ENCODE measurements at regions not wholly inside any gene's neighbourhood (a gene's known extent, or its start where the extent isn't known, plus 50 kb on each side); places are given as distances from the start of the nearest gene placed in this dataset.

DNA sequence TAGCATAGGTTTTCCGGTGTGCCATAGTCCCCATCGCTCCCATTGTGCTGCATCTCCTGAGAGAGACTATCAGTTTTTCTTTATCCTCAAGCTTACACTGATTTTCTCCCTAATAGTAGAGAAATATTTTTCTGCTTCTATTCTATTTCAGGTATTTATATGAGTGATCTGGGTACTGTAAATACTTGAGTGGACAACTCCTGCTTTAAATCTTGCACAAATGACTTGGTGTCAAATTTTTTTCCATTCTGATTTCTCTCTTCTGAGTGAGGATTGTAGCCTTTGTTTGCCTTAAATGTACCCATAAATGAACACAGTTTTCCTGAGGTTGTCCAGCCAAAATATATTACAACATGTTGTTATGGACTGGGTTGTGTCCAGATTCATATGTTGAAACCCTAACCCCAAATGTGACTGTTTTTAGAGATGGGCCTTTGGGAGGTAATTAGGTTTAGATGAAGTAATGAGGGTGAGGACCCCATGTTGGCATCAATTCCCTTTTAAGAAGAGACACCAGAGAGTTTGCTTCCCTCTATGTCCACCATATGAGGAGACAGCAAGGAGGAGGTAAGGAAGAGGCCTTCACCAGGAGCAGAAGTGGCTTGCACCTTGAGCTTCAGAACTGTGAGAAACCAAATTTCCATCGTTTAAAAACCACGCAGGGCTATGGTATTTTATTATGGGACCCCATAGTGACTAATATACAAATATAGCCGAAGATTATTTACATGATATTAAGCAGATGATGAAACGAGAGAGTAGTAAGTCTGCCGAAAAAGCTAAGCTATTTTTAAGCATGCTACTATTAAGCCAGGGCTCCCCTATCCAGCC lies 336.4 kb upstream of the MPDZ start:
- in situ Hi-C loops (cut with HindIII; ENCODE audit: extremely low pct_ligation_motif_present, low pct_unique_long_range_greater_than_20kb), result loop anchor here (25.0 kb wide), 1 partner anchor 746 kb away; no protein-coding TSS in a partner anchor
- ATAC-seq (no peak), FAIRE-seq (no peak), DNase-seq (ENCODE audit: low spot score) (no peak)
- H3K9ac ChIP-seq (ENCODE audit: insufficient read depth, low read depth, low read length), result no peak overlapping the region
- H3K4me1 ChIP-seq (ENCODE audit: insufficient read depth, low read length), result no peaks in the 10 kb centered on the region
- H3K4me2 ChIP-seq (ENCODE audit: low read depth, low read length), result no peak overlapping the region
- H2AFZ ChIP-seq (ENCODE audit: low read length), result no peak overlapping the region
- no peaks in the 10 kb centered on the region for H4K20me1 ChIP-seq (ENCODE audit: insufficient read depth, low read length)
- H3K79me2 ChIP-seq (ENCODE audit: insufficient read depth, low read length), result no peaks in the 10 kb centered on the region
- intact Hi-C loops (cut with micrococcal nuclease; ENCODE audit: unreplicated experiment), result no loop called here
- no peaks in the 10 kb centered on the region for H3K36me3 ChIP-seq (replicated peaks in 1 of 2; ENCODE audit: control insufficient read depth in 1 of 2, insufficient read depth in 2 of 2, low read length in 2 of 2)
- no peak overlapping the region for H3K4me3 ChIP-seq (replicated peaks in 1 of 3; ENCODE audit: insufficient read depth in 1 of 3, low read depth in 2 of 3, low read length in 3 of 3)
- TF ChIP-seq MLLT10 (CRISPR knock-in tag; IDR thresholded peaks at IDR 0.05) (no peak), ZNF7 (CRISPR knock-in tag; IDR thresholded peaks at IDR 0.05) (no peak), SIX4 (CRISPR knock-in tag; IDR thresholded peaks at IDR 0.05) (no peak), ZBTB42 (CRISPR knock-in tag; IDR thresholded peaks at IDR 0.05) (no peak), ZNF569 (CRISPR knock-in tag; IDR thresholded peaks at IDR 0.05; ENCODE audit: borderline replicate concordance) (no peak), AKAP8 (CRISPR knock-in tag; IDR thresholded peaks at IDR 0.05) (no peak), STAT5B (CRISPR knock-in tag; IDR thresholded peaks at IDR 0.05) (no peak), IRF2 (CRISPR knock-in tag; IDR thresholded peaks at IDR 0.05) (no peak), YY1 (IDR thresholded peaks at IDR 0.05; ENCODE audit: insufficient read depth, insufficient replicate concordance, low read depth, low read length) (no peak), RFX5 (IDR thresholded peaks at IDR 0.05; ENCODE audit: low read depth, low read length) (no peak), ZNF616 (CRISPR knock-in tag; IDR thresholded peaks at IDR 0.05; ENCODE audit: low read depth) (no peak)
- TF ChIP-seq, protein P1, sequence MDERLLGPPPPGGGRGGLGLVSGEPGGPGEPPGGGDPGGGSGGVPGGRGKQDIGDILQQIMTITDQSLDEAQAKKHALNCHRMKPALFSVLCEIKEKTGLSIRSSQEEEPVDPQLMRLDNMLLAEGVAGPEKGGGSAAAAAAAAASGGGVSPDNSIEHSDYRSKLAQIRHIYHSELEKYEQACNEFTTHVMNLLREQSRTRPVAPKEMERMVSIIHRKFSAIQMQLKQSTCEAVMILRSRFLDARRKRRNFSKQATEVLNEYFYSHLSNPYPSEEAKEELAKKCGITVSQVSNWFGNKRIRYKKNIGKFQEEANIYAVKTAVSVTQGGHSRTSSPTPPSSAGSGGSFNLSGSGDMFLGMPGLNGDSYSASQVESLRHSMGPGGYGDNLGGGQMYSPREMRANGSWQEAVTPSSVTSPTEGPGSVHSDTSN (CRISPR knock-in tag; IDR thresholded peaks at IDR 0.05), result no peak
- TF ChIP-seq, protein P2, sequence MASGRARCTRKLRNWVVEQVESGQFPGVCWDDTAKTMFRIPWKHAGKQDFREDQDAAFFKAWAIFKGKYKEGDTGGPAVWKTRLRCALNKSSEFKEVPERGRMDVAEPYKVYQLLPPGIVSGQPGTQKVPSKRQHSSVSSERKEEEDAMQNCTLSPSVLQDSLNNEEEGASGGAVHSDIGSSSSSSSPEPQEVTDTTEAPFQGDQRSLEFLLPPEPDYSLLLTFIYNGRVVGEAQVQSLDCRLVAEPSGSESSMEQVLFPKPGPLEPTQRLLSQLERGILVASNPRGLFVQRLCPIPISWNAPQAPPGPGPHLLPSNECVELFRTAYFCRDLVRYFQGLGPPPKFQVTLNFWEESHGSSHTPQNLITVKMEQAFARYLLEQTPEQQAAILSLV (CRISPR knock-in tag; IDR thresholded peaks at IDR 0.05; ENCODE audit: borderline replicate concordance), result no peak
- no peak overlapping the region for H3K27ac ChIP-seq (ENCODE audit: extremely low read length, insufficient read depth, low read length)
- 7% methylated on average over 7 of the region's 7 CpGs for WGBS (ENCODE audit: low lambda C conversion rate)
- ChIA-PET CTCF (ENCODE audit: low intra/inter-chr PET ratio, low total read pairs) (no interaction called here), POLR2A (no interaction called here)
- H3K27me3 ChIP-seq (ENCODE audit: control insufficient read depth in 1 of 2, insufficient read depth in 2 of 2, low read length in 2 of 2), result no peaks in the 10 kb centered on the region
- no TSS peak for BruUV-seq (replicated peaks)
- no peaks in the 10 kb centered on the region for H3K9me3 ChIP-seq (ENCODE audit: low read length)
